K562 (cell line): ENCODE measurements at regions not wholly inside any gene's neighbourhood (a gene's known extent, or its start where the extent isn't known, plus 50 kb on each side); places are given as distances from the start of the nearest gene placed in this dataset.

Experiments used
- BACH1 ChIP-seq: fragments of 200-800 bp; sonication (Bioruptor generic); IDR thresholded peaks from 2 replicates; pipeline ENCODE4 v1.6.1; 2016; ENCODE audit warnings: missing genetic modification characterization, missing compliant biosample characterization
- EGR1 ChIP-seq: fragments of 450-650 bp; conservative IDR thresholded peaks from 2 replicates; pipeline ENCODE4 v1.6.1; 2017; ENCODE audit warnings: mild to moderate bottlenecking
- HDAC1 ChIP-seq, 2 experiments: fragments of 450-650 bp; IDR thresholded peaks; 2 replicates each; pipeline ENCODE4 v1.6.1; 2016 to 2017; ENCODE audit warnings: inconsistent platforms in 1 of 2, mild to moderate bottlenecking in 1 of 2, moderate library complexity in 1 of 2
- KAT2B ChIP-seq: IDR thresholded peaks from one replicate; pipeline ENCODE4 v1.6.1; 2012; ENCODE audit warnings: low read depth, mild to moderate bottlenecking, control low read depth, inconsistent platforms, low read length, moderate library complexity
- LEF1 ChIP-seq: fragments of 450-650 bp; IDR thresholded peaks from 2 replicates; pipeline ENCODE4 v1.6.1; 2016; ENCODE audit warnings: mild to moderate bottlenecking
- MIER1 ChIP-seq: fragments of 450-650 bp; IDR thresholded peaks from 2 replicates; pipeline ENCODE4 v1.6.1; 2016; ENCODE audit warnings: antibody characterized with exemption, mild to moderate bottlenecking, low read depth
- RUNX1 ChIP-seq: sonication (generic); IDR thresholded peaks from 2 replicates; pipeline ENCODE4 v1.6.1; 2016; ENCODE audit warnings: antibody characterized with exemption, low read depth
- SRF ChIP-seq, 2 experiments: fragments of 250-450, 450-650 bp in 1 of 2; sonication (Bioruptor Pico) in 1 of 2; sonication (generic) in 1 of 2; formaldehyde crosslinking; IDR thresholded peaks; 2 replicates each; pipeline versions ENCODE4 v1.5.0 to v1.5.1; 2020 to 2022; ENCODE audit warnings: mild to moderate bottlenecking in 1 of 2, missing genetic modification reagents in 1 of 2
- ZBTB1 ChIP-seq: sonication (generic); formaldehyde crosslinking; IDR thresholded peaks from 2 replicates; pipeline ENCODE4 v1.8.1; 2023; ENCODE audit warnings: missing genetic modification reagents, low read depth, mild to moderate bottlenecking, borderline replicate concordance
- ZNF282 ChIP-seq: sonication (generic); formaldehyde crosslinking; IDR thresholded peaks from 2 replicates; pipeline ENCODE4 v1.8.1; 2023; ENCODE audit warnings: missing genetic modification reagents
- ZNF586 ChIP-seq: fragments of 450-650 bp; formaldehyde crosslinking; conservative IDR thresholded peaks from 2 replicates; pipeline ENCODE4 v1.4.0; 2020; ENCODE audit warnings: mild to moderate bottlenecking, moderate library complexity
- TF ChIP-seq, protein P1 (sequence below): sonication (generic); formaldehyde crosslinking; IDR thresholded peaks from 2 replicates; pipeline ENCODE4 v1.8.0; 2023; ENCODE audit warnings: mild to moderate bottlenecking, missing genetic modification reagents
- TF ChIP-seq, protein P2 (sequence below), 3 experiments: IDR thresholded peaks in 2 of 3; conservative IDR thresholded peaks in 1 of 3; 2 replicates each; pipeline ENCODE4 v1.5.1; 2011 to 2012; ENCODE audit warnings: low read length in 3 of 3, mild to moderate bottlenecking in 3 of 3, control low read depth in 2 of 3, improper control_type of control experiment in 1 of 3, inconsistent platforms in 1 of 3, low read depth in 1 of 3, mixed read lengths in 1 of 3, moderate library complexity in 1 of 3; ENCODE audit not compliant: insufficient read depth in 2 of 3

DNA sequence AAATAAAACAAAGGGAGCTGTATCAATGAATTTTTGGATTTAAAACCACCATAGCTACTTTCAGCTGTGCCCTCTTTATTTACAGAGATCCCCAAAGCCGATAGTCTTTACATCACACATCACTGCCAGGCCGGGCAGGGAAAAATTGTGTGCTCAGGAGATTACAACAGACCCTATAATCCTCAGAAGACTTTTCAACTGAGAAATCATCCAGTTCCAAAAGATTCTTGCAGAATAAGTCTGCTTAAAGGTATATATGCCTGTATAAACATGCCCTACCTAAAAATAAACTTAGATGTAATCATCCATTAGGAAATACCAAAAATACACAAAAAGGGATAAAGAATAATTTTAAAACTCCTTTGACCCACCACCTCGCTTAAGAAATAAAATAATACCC is 70.1 kb upstream of the MAP1LC3B2 start:
- no peak for TF ChIP-seq HDAC1 (IDR thresholded peaks at IDR 0.05)
- no peak for TF ChIP-seq LEF1
- TF ChIP-seq, protein P1, sequence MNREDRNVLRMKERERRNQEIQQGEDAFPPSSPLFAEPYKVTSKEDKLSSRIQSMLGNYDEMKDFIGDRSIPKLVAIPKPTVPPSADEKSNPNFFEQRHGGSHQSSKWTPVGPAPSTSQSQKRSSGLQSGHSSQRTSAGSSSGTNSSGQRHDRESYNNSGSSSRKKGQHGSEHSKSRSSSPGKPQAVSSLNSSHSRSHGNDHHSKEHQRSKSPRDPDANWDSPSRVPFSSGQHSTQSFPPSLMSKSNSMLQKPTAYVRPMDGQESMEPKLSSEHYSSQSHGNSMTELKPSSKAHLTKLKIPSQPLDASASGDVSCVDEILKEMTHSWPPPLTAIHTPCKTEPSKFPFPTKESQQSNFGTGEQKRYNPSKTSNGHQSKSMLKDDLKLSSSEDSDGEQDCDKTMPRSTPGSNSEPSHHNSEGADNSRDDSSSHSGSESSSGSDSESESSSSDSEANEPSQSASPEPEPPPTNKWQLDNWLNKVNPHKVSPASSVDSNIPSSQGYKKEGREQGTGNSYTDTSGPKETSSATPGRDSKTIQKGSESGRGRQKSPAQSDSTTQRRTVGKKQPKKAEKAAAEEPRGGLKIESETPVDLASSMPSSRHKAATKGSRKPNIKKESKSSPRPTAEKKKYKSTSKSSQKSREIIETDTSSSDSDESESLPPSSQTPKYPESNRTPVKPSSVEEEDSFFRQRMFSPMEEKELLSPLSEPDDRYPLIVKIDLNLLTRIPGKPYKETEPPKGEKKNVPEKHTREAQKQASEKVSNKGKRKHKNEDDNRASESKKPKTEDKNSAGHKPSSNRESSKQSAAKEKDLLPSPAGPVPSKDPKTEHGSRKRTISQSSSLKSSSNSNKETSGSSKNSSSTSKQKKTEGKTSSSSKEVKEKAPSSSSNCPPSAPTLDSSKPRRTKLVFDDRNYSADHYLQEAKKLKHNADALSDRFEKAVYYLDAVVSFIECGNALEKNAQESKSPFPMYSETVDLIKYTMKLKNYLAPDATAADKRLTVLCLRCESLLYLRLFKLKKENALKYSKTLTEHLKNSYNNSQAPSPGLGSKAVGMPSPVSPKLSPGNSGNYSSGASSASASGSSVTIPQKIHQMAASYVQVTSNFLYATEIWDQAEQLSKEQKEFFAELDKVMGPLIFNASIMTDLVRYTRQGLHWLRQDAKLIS = no peak
- TF ChIP-seq BACH1 = no peak
- no peak for TF ChIP-seq SRF (CRISPR knock-in tag; IDR thresholded peaks at IDR 0.05)
- no peak for TF ChIP-seq RUNX1
- no peak for TF ChIP-seq ZNF282 (CRISPR knock-in tag)
- no peak for TF ChIP-seq MIER1
- no peak for TF ChIP-seq ZBTB1 (CRISPR knock-in tag)
- TF ChIP-seq, protein P2, sequence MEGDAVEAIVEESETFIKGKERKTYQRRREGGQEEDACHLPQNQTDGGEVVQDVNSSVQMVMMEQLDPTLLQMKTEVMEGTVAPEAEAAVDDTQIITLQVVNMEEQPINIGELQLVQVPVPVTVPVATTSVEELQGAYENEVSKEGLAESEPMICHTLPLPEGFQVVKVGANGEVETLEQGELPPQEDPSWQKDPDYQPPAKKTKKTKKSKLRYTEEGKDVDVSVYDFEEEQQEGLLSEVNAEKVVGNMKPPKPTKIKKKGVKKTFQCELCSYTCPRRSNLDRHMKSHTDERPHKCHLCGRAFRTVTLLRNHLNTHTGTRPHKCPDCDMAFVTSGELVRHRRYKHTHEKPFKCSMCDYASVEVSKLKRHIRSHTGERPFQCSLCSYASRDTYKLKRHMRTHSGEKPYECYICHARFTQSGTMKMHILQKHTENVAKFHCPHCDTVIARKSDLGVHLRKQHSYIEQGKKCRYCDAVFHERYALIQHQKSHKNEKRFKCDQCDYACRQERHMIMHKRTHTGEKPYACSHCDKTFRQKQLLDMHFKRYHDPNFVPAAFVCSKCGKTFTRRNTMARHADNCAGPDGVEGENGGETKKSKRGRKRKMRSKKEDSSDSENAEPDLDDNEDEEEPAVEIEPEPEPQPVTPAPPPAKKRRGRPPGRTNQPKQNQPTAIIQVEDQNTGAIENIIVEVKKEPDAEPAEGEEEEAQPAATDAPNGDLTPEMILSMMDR (IDR thresholded peaks at IDR 0.05 in 2 of 3, conservative IDR thresholded peaks at IDR 0.05 in 1 of 3; ENCODE audit: insufficient read depth in 2 of 3, low read depth in 1 of 3, low read length in 3 of 3) = no peak
- no peak for TF ChIP-seq ZNF586 (CRISPR knock-in tag)
- TF ChIP-seq KAT2B = no peak
- no peak for TF ChIP-seq EGR1
